CD4-positive, alpha-beta T cell treated with Interleukin-4 for 4 hours (primary cell): ENCODE measurements at regions not wholly inside any gene's neighbourhood (a gene's known extent, or its start where the extent isn't known, plus 50 kb on each side); places are given as distances from the start of the nearest gene placed in this dataset.

ENCODE experiments used
- DNase-seq: peaks from one replicate; pipeline ENCODE4 v3.0.0-alpha.2; 2020

- DNase-seq, result no peak
Measured at GRCh38 chr2:139259422-139260051, 479.3 kb upstream of the NXPH2 start.

GRCh38 chr2:139241286-139241685 is 461.1 kb upstream of the NXPH2 start:
- no peak for DNase-seq

GRCh38 chr2:139237023-139237422 is 456.8 kb upstream of the NXPH2 start:
- DNase-seq, result no peak

- no peak for DNase-seq
Measured at GRCh38 chr2:139230881-139231280, 450.7 kb upstream of the NXPH2 start.

- DNase-seq, result no peak
Measured at GRCh38 chr2:139228276-139228675, 448.1 kb upstream of the NXPH2 start.

GRCh38 chr2:139225961-139226360 is 445.8 kb upstream of the NXPH2 start:
- DNase-seq, result no peak

GRCh38 chr2:139218181-139218580 is 438.0 kb upstream of the NXPH2 start:
- DNase-seq, result no peak

GRCh38 chr2:139217641-139218040 is 437.5 kb upstream of the NXPH2 start:
- DNase-seq, result no peak

- DNase-seq, result no peak
Measured at GRCh38 chr2:139216435-139216834, 436.2 kb upstream of the NXPH2 start.

GRCh38 chr2:139214801-139215200 is 434.6 kb upstream of the NXPH2 start:
- DNase-seq, result no peak

- DNase-seq, result no peak
Measured at GRCh38 chr2:139209586-139209985, 429.4 kb upstream of the NXPH2 start.

GRCh38 chr2:139201516-139201915 is 421.3 kb upstream of the NXPH2 start:
- no peak for DNase-seq

GRCh38 chr2:139196754-139197153 is 416.6 kb upstream of the NXPH2 start:
- DNase-seq, result no peak

- DNase-seq, result no peak
Measured at GRCh38 chr2:139194546-139194945, 414.4 kb upstream of the NXPH2 start.

- DNase-seq, result no peak
Measured at GRCh38 chr2:139177041-139177440, 396.9 kb upstream of the NXPH2 start.

GRCh38 chr2:139175510-139175909 is 395.3 kb upstream of the NXPH2 start:
- DNase-seq, result no peak

- no peak for DNase-seq
Measured at GRCh38 chr2:139170406-139170805, 390.2 kb upstream of the NXPH2 start.

GRCh38 chr2:139165601-139166000 is 385.4 kb upstream of the NXPH2 start:
- no peak for DNase-seq

- no peak for DNase-seq
Measured at GRCh38 chr2:139165041-139165440, 384.9 kb upstream of the NXPH2 start.

GRCh38 chr2:139162957-139163356 is 382.8 kb upstream of the NXPH2 start:
- no peak for DNase-seq

- DNase-seq, result no peak
Measured at GRCh38 chr2:139162456-139162855, 382.3 kb upstream of the NXPH2 start.

- no peak for DNase-seq
Measured at GRCh38 chr2:139160836-139161235, 380.6 kb upstream of the NXPH2 start.

GRCh38 chr2:139159177-139159576 is 379.0 kb upstream of the NXPH2 start:
- DNase-seq, result no peak

GRCh38 chr2:139156730-139157129 is 376.5 kb upstream of the NXPH2 start:
- no peak for DNase-seq

GRCh38 chr2:139155991-139156390 is 375.8 kb upstream of the NXPH2 start:
- DNase-seq, result no peak
